A549 (cell line): ENCODE measurements at regions not wholly inside any gene's neighbourhood (a gene's known extent, or its start where the extent isn't known, plus 50 kb on each side); places are given as distances from the start of the nearest gene placed in this dataset.
A peak's percentile ranks its signal among the peaks of the same experiment; 100 is the strongest.

Experiments used
- ATAC-seq, 2 experiments: fragments of 200-7000 bp in 1 of 2; fragments of >200 bp in 1 of 2; cut with Nextera tagmentation in 1 of 2; cut with Tn5 transposase in 1 of 2; 3 replicates each; pipeline versions ENCODE4 v1.8.0 to v1.9.1; 2018 to 2020; ENCODE audit warnings: mild to moderate bottlenecking in 1 of 2, moderate library complexity in 1 of 2
- CTCF ChIA-PET: fragments of 300-600 bp; sonication (Branson Sonifier 250); formaldehyde crosslinking; extraction: SDS; loops from one replicate; lab custom pipeline; 2021; ENCODE audit warnings: antibody characterized with exemption, inconsistent platforms; lab: Yijun Ruan, JAX
- POLR2A ChIA-PET: fragments of 350-600 bp; formaldehyde crosslinking; extraction: SDS; loops from one replicate; lab custom pipeline; 2021; ENCODE audit warnings: antibody characterized with exemption, inconsistent platforms; lab: Yijun Ruan, JAX
- DNase-seq, 2 experiments: peaks; one replicate each; pipeline versions ENCODE4 v3.0.0 to v3.0.0-alpha.2; 2011 to 2016; ENCODE audit warnings: low read depth in 1 of 2, low spot score in 1 of 2
- FAIRE-seq: peaks from 2 replicates; lab custom pipeline; 2011; peaks lifted over from hg19 to GRCh38; lab: Jason Lieb, UNC
- H3K27ac ChIP-seq, 2 experiments: fragments of >200 bp; sonication (Bioruptor Twin); formaldehyde crosslinking; 3 replicates each; pipeline ENCODE4 v1.5.1; 2016 to 2017
- H3K4me1 ChIP-seq: fragments of >200 bp; sonication (Bioruptor Twin); formaldehyde crosslinking; 3 replicates; pipeline ENCODE4 v1.6.1; 2016
- H3K4me2 ChIP-seq: fragments of >200 bp; sonication (Bioruptor Twin); formaldehyde crosslinking; 3 replicates; pipeline ENCODE4 v1.6.1; 2016
- H3K4me3 ChIP-seq: fragments of >200 bp; sonication (Bioruptor Twin); formaldehyde crosslinking; 3 replicates; pipeline ENCODE4 v1.5.1; 2016
- H3K9me3 ChIP-seq: fragments of >200 bp; sonication (Bioruptor Twin); formaldehyde crosslinking; 3 replicates; pipeline ENCODE4 v1.6.1; 2016
- CBX8 ChIP-seq: fragments of 200-600 bp; sonication (generic); IDR thresholded peaks from 2 replicates; pipeline ENCODE4 v1.6.1; 2016
- CEBPB ChIP-seq, 2 experiments: fragments of >200 bp in 1 of 2; sonication (Bioruptor Twin) in 1 of 2; formaldehyde crosslinking in 1 of 2; IDR thresholded peaks; 2 replicates each; pipeline ENCODE4 v1.6.1; 2012 to 2016
- EHMT2 ChIP-seq: fragments of 200-600 bp; sonication (generic); IDR thresholded peaks from 2 replicates; pipeline ENCODE4 v1.6.1; 2016; ENCODE audit warnings: antibody characterized with exemption, low read depth, mild to moderate bottlenecking, moderate library complexity
- EP300 ChIP-seq, 2 experiments: fragments of >200 bp; sonication (Bioruptor Twin); formaldehyde crosslinking; IDR thresholded peaks; 2 replicates in 1 of 2; 3 replicates in 1 of 2; pipeline ENCODE4 v1.6.1; 2016 to 2017
- GATA3 ChIP-seq: IDR thresholded peaks from 2 replicates; pipeline ENCODE4 v1.6.1; 2012; ENCODE audit warnings: borderline replicate concordance
- HDAC2 ChIP-seq: fragments of 200-600 bp; sonication (generic); IDR thresholded peaks from 2 replicates; pipeline ENCODE4 v1.6.1; 2016
- HEYL ChIP-seq: fragments of 250-450 bp; sonication (Bioruptor Pico); IDR thresholded peaks from 2 replicates; pipeline ENCODE4 v1.8.0; 2021; ENCODE audit warnings: mild to moderate bottlenecking, moderate library complexity
- JUNB ChIP-seq: fragments of >200 bp; sonication (Bioruptor Twin); formaldehyde crosslinking; IDR thresholded peaks from 2 replicates; pipeline ENCODE4 v1.6.1; 2016
- KDM1A ChIP-seq: fragments of 200-600 bp; sonication (generic); IDR thresholded peaks from 2 replicates; pipeline ENCODE4 v1.6.1; 2016; ENCODE audit warnings: low read depth, mild to moderate bottlenecking
- MYC ChIP-seq: IDR thresholded peaks from 2 replicates; pipeline ENCODE4 v1.6.1; 2012; ENCODE audit warnings: mild to moderate bottlenecking, inconsistent platforms, low read length, improper control_type of control experiment, borderline replicate concordance
- NFE2L2 ChIP-seq: fragments of 150-350 bp; conservative IDR thresholded peaks from 2 replicates; pipeline ENCODE4 v1.6.1; 2014; ENCODE audit warnings: low read length
- RCOR1 ChIP-seq: fragments of 150-350 bp; IDR thresholded peaks from 2 replicates; pipeline ENCODE4 v1.6.1; 2014; ENCODE audit warnings: antibody characterized with exemption, low read length, low read depth
- SREBF2 ChIP-seq: fragments of 450-650 bp; IDR thresholded peaks from 2 replicates; pipeline ENCODE4 v1.6.1; 2014; ENCODE audit warnings: mild to moderate bottlenecking, moderate library complexity
- TFCP2L1 ChIP-seq: fragments of 250-450 bp; sonication (Bioruptor Pico); IDR thresholded peaks from 2 replicates; pipeline ENCODE4 v1.5.0; 2021; ENCODE audit warnings: mild to moderate bottlenecking
- ZNF302 ChIP-seq: fragments of 250-450 bp; sonication (Bioruptor Pico); IDR thresholded peaks from 2 replicates; pipeline ENCODE4 v1.9.0; 2021; ENCODE audit warnings: inconsistent platforms, mild to moderate bottlenecking, moderate library complexity
- ZSCAN20 ChIP-seq: fragments of 250-450 bp; sonication (Bioruptor Pico); IDR thresholded peaks from 2 replicates; pipeline ENCODE4 v1.8.0; 2022; ENCODE audit warnings: mild to moderate bottlenecking, moderate library complexity
- WGBS: methylation state at CpG from one replicate; pipeline ENCODE4 v1.1.6; 2017; ENCODE audit errors: missing lambda C conversion rate; 5-methylcytosine and 5-hydroxymethylcytosine counted together
- TF ChIP-seq, protein P1 (sequence below): IDR thresholded peaks from 2 replicates; pipeline ENCODE4 v1.6.1; 2012
- TF ChIP-seq, protein P2 (sequence below): fragments of 250-450 bp; sonication (Bioruptor Pico); IDR thresholded peaks from 2 replicates; pipeline ENCODE4 v1.5.0; 2020; ENCODE audit warnings: low read depth, mild to moderate bottlenecking, moderate library complexity
- TF ChIP-seq, protein P3 (sequence below): IDR thresholded peaks from 2 replicates; pipeline ENCODE4 v1.6.1; 2012
- TF ChIP-seq, protein P4 (sequence below): fragments of 200-600 bp; sonication (generic); IDR thresholded peaks from 2 replicates; pipeline ENCODE4 v1.6.1; 2016; ENCODE audit warnings: antibody characterized with exemption, mild to moderate bottlenecking, moderate library complexity
- TF ChIP-seq, protein P5 (sequence below): fragments of >200 bp; sonication (Bioruptor Twin); formaldehyde crosslinking; IDR thresholded peaks from 3 replicates; pipeline ENCODE4 v1.5.1; 2016
- TF ChIP-seq, protein P6 (sequence below): fragments of >200 bp; sonication (Bioruptor Twin); formaldehyde crosslinking; IDR thresholded peaks from 2 replicates; pipeline ENCODE4 v1.6.1; 2016
- TF ChIP-seq, protein P7 (sequence below): fragments of 150-350 bp; IDR thresholded peaks from 2 replicates; pipeline ENCODE4 v1.6.1; 2014; ENCODE audit warnings: low read depth, mild to moderate bottlenecking, low read length

DNA sequence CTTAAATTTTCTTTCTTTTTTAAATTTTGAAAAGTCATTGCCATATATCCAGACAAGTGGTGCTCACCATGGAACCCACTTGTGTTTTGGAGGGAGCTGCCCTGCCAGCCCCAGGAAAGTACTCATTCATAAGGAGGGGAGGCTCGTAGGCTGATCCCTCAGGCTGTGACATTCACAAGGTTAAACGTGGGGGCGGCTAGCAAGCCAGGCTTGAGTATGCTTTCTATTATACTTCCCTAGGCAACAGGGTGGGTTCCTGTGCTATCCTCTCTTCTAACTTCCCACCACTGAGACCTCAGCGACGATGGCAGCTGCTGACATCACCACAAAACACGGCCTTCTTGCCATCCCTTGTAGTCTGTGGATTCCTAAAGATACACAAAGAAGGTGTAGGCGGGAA is 160.5 kb upstream of the C2CD4B start:
- ATAC-seq (0 out of 6 replicates have a peak, but pooled peaks of 1 of the 2 experiments have one; percentile 22), DNase-seq (no peak), FAIRE-seq (no peak)
- ChIA-PET CTCF (interaction anchor here (0.6 to 1.3 kb wide), 3 partner anchors 13 to 299 kb away, joined by 3 read pairs; no protein-coding TSS in a partner anchor), POLR2A (no interaction called here)
- 86% methylated on average over 7 of the region's 7 CpGs for WGBS
- no peak overlapping the region for H3K27ac ChIP-seq
- no peak overlapping the region for H3K4me2 ChIP-seq
- H3K4me3 ChIP-seq, result no peak overlapping the region
- H3K9me3 ChIP-seq, result peaks cover 6% of the 10 kb centered on the region; the same call in 1 of the 3 replicates
- no peak for TF ChIP-seq NFE2L2
- no peak for TF ChIP-seq RCOR1
- no peak for TF ChIP-seq HDAC2
- no peak for TF ChIP-seq SREBF2
- no peak for TF ChIP-seq CBX8
- no peak for TF ChIP-seq JUNB
- TF ChIP-seq, protein P1, sequence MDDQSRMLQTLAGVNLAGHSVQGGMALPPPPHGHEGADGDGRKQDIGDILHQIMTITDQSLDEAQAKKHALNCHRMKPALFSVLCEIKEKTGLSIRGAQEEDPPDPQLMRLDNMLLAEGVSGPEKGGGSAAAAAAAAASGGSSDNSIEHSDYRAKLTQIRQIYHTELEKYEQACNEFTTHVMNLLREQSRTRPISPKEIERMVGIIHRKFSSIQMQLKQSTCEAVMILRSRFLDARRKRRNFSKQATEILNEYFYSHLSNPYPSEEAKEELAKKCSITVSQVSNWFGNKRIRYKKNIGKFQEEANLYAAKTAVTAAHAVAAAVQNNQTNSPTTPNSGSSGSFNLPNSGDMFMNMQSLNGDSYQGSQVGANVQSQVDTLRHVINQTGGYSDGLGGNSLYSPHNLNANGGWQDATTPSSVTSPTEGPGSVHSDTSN, result no peak
- no peak for TF ChIP-seq TFCP2L1 (CRISPR knock-in tag)
- no peak for TF ChIP-seq KDM1A
- TF ChIP-seq EP300 (IDR thresholded peaks at IDR 0.05), result no peak
- no peak for TF ChIP-seq GATA3
- TF ChIP-seq, protein P2, sequence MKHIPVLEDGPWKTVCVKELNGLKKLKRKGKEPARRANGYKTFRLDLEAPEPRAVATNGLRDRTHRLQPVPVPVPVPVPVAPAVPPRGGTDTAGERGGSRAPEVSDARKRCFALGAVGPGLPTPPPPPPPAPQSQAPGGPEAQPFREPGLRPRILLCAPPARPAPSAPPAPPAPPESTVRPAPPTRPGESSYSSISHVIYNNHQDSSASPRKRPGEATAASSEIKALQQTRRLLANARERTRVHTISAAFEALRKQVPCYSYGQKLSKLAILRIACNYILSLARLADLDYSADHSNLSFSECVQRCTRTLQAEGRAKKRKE (CRISPR knock-in tag), result no peak
- TF ChIP-seq MYC, result no peak
- no peak for TF ChIP-seq EHMT2
- TF ChIP-seq HEYL (CRISPR knock-in tag), result no peak
- TF ChIP-seq, protein P3, sequence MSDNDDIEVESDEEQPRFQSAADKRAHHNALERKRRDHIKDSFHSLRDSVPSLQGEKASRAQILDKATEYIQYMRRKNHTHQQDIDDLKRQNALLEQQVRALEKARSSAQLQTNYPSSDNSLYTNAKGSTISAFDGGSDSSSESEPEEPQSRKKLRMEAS, result no peak
- TF ChIP-seq, protein P4, sequence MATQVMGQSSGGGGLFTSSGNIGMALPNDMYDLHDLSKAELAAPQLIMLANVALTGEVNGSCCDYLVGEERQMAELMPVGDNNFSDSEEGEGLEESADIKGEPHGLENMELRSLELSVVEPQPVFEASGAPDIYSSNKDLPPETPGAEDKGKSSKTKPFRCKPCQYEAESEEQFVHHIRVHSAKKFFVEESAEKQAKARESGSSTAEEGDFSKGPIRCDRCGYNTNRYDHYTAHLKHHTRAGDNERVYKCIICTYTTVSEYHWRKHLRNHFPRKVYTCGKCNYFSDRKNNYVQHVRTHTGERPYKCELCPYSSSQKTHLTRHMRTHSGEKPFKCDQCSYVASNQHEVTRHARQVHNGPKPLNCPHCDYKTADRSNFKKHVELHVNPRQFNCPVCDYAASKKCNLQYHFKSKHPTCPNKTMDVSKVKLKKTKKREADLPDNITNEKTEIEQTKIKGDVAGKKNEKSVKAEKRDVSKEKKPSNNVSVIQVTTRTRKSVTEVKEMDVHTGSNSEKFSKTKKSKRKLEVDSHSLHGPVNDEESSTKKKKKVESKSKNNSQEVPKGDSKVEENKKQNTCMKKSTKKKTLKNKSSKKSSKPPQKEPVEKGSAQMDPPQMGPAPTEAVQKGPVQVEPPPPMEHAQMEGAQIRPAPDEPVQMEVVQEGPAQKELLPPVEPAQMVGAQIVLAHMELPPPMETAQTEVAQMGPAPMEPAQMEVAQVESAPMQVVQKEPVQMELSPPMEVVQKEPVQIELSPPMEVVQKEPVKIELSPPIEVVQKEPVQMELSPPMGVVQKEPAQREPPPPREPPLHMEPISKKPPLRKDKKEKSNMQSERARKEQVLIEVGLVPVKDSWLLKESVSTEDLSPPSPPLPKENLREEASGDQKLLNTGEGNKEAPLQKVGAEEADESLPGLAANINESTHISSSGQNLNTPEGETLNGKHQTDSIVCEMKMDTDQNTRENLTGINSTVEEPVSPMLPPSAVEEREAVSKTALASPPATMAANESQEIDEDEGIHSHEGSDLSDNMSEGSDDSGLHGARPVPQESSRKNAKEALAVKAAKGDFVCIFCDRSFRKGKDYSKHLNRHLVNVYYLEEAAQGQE, result no peak
- TF ChIP-seq, protein P5, sequence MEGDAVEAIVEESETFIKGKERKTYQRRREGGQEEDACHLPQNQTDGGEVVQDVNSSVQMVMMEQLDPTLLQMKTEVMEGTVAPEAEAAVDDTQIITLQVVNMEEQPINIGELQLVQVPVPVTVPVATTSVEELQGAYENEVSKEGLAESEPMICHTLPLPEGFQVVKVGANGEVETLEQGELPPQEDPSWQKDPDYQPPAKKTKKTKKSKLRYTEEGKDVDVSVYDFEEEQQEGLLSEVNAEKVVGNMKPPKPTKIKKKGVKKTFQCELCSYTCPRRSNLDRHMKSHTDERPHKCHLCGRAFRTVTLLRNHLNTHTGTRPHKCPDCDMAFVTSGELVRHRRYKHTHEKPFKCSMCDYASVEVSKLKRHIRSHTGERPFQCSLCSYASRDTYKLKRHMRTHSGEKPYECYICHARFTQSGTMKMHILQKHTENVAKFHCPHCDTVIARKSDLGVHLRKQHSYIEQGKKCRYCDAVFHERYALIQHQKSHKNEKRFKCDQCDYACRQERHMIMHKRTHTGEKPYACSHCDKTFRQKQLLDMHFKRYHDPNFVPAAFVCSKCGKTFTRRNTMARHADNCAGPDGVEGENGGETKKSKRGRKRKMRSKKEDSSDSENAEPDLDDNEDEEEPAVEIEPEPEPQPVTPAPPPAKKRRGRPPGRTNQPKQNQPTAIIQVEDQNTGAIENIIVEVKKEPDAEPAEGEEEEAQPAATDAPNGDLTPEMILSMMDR, result no peak
- peaks cover 17% of the 10 kb centered on the region; the same call in 2 of the 3 replicates for H3K4me1 ChIP-seq

DNA sequence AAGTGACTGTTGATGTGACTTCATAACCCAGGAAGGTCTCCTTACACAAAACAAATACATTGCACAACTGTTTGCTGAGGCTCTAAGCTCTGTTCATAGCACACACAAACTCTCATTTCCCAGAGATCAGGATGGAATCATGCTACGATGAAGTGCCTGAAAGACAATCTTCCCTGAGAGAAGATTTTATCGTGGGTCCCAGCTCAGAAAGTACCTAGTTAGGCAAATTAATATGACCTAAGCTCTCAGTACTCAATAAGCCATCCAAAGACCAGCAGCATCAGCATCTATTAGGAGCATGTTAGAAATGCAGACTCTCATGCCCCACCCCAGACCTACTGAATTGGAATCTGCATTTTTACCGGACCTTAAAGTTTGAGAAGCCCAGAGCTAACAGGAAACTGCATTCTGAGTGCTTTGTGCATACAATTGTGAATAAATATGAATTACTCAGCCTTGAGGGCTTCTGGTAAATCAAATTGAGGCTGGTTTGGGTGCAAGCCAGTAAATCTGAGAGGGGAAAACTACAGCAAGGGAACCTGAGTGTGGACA is 161.5 kb upstream of the C2CD4B start:
- whole genome bisulfite sequencing, result 5% methylated on average over 3 of the region's 3 CpGs
- FAIRE-seq, result no peak
- no peak overlapping the region for H3K4me3 ChIP-seq
- peak; percentile 85 to 86 for TF ChIP-seq CEBPB (IDR thresholded peaks at IDR 0.05)
- TF ChIP-seq ZNF302 (CRISPR knock-in tag), result no peak
- TF ChIP-seq, protein P6, sequence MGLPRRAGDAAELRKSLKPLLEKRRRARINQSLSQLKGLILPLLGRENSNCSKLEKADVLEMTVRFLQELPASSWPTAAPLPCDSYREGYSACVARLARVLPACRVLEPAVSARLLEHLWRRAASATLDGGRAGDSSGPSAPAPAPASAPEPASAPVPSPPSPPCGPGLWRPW, result 0 out of 2 replicates have a peak, but pooled peaks have one; percentile 20
- TF ChIP-seq, protein P7, sequence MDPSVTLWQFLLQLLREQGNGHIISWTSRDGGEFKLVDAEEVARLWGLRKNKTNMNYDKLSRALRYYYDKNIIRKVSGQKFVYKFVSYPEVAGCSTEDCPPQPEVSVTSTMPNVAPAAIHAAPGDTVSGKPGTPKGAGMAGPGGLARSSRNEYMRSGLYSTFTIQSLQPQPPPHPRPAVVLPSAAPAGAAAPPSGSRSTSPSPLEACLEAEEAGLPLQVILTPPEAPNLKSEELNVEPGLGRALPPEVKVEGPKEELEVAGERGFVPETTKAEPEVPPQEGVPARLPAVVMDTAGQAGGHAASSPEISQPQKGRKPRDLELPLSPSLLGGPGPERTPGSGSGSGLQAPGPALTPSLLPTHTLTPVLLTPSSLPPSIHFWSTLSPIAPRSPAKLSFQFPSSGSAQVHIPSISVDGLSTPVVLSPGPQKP, result no peak
- no peak for TF ChIP-seq ZSCAN20 (CRISPR knock-in tag)
- DNase-seq, result peak in 1 of 2 experiments; percentile 52
- H3K4me2 ChIP-seq, result peak overlapping the region; percentile 62
- ChIA-PET POLR2A (no interaction called here), CTCF (no interaction called here)
- H3K4me1 ChIP-seq, result peaks cover 17% of the 10 kb centered on the region; the same call in 2 of the 3 replicates
- peak; percentile 55 to 77; a peak in 4 of 6 replicates for ATAC-seq
- H3K27ac ChIP-seq, result peak overlapping the region in 1 of 2 experiments; percentile 38; a peak in 3 of 6 replicates
- H3K9me3 ChIP-seq, result no peaks in the 10 kb centered on the region
